ENCODE measurements at regions not wholly inside any gene's neighbourhood (a gene's known extent, or its start where the extent isn't known, plus 50 kb on each side); places are given as distances from the start of the nearest gene placed in this dataset.
"Not testable (repeated sequence)": the region's sequence is repeated elsewhere in the genome, so short reads cannot be mapped to it uniquely, and the experiment has no call there.

GRCh38 chr18:14949800-14950664 is 202.1 kb downstream of the ANKRD30B start:
- ATAC-seq (ENCODE audit: poor library complexity), result no peak
- DNase-seq, result no peak

GRCh38 chr18:14952444-14953077 is 204.6 kb downstream of the ANKRD30B start:
- ATAC-seq (ENCODE audit: poor library complexity); intact Hi-C loops (cut with DNase I); DNase-seq: not testable (repeated sequence)

More at GRCh38 chr18:14949800-14950664, 202.1 kb downstream of the ANKRD30B start:
- intact Hi-C loops (cut with DNase I), result no loop called here

- intact Hi-C loops (cut with DNase I), result no loop called here
Observed at GRCh38 chr18:14958701-14959100, 210.7 kb downstream of the ANKRD30B start.

GRCh38 chr18:14959550-14959949 is 211.6 kb downstream of the ANKRD30B start:
- intact Hi-C loops (cut with DNase I), result no loop called here
- ATAC-seq (ENCODE audit: poor library complexity) (no peak), DNase-seq (no peak)

More at GRCh38 chr18:14958701-14959100, 210.7 kb downstream of the ANKRD30B start:
- DNase-seq (no peak), ATAC-seq (ENCODE audit: poor library complexity) (no peak)

GRCh38 chr18:14961991-14962390 is 214.0 kb downstream of the ANKRD30B start:
- ATAC-seq (ENCODE audit: poor library complexity), result no peak
- no peak for DNase-seq
- intact Hi-C loops (cut with DNase I), result no loop called here

- no peak for DNase-seq
- ATAC-seq (ENCODE audit: poor library complexity), result no peak
- intact Hi-C loops (cut with DNase I), result no loop called here
Observed at GRCh38 chr18:14962626-14963025, 214.7 kb downstream of the ANKRD30B start.

- ATAC-seq (ENCODE audit: poor library complexity), result no peak
- intact Hi-C loops (cut with DNase I), result no loop called here
- DNase-seq, result no peak
Observed at GRCh38 chr18:14963246-14963645, 215.3 kb downstream of the ANKRD30B start.

GRCh38 chr18:14964002-14964401 is 216.0 kb downstream of the ANKRD30B start:
- DNase-seq (no peak), ATAC-seq (ENCODE audit: poor library complexity) (no peak)
- intact Hi-C loops (cut with DNase I), result no loop called here

- ATAC-seq (ENCODE audit: poor library complexity) (no peak), DNase-seq (no peak)
- intact Hi-C loops (cut with DNase I), result no loop called here
Observed at GRCh38 chr18:14964406-14964805, 216.4 kb downstream of the ANKRD30B start.

GRCh38 chr18:14964976-14965375 is 217.0 kb downstream of the ANKRD30B start:
- DNase-seq; intact Hi-C loops (cut with DNase I); ATAC-seq (ENCODE audit: poor library complexity): not testable (repeated sequence)

- intact Hi-C loops (cut with DNase I), result no loop called here
- ATAC-seq (ENCODE audit: poor library complexity), result no peak
- DNase-seq, result no peak
Observed at GRCh38 chr18:14965553-14965952, 217.6 kb downstream of the ANKRD30B start.

- intact Hi-C loops (cut with DNase I); DNase-seq; ATAC-seq (ENCODE audit: poor library complexity): not testable (repeated sequence)
Observed at GRCh38 chr18:14967246-14967645, 219.3 kb downstream of the ANKRD30B start.

GRCh38 chr18:14969500-14969899 is 221.5 kb downstream of the ANKRD30B start:
- DNase-seq (no peak), ATAC-seq (ENCODE audit: poor library complexity) (no peak)
- intact Hi-C loops (cut with DNase I), result no loop called here

GRCh38 chr18:14970027-14970426 is 222.1 kb downstream of the ANKRD30B start:
- intact Hi-C loops (cut with DNase I), result no loop called here
- ATAC-seq (ENCODE audit: poor library complexity) (no peak), DNase-seq (no peak)

- ATAC-seq (ENCODE audit: poor library complexity), result no peak
- no peak for DNase-seq
- intact Hi-C loops (cut with DNase I), result no loop called here
Observed at GRCh38 chr18:14971461-14972185, 223.7 kb downstream of the ANKRD30B start.

GRCh38 chr18:14973421-14973820 is 225.4 kb downstream of the ANKRD30B start:
- intact Hi-C loops (cut with DNase I); DNase-seq; ATAC-seq (ENCODE audit: poor library complexity): not testable (repeated sequence)

- no peak for DNase-seq
- no peak for ATAC-seq (ENCODE audit: poor library complexity)
- intact Hi-C loops (cut with DNase I), result no loop called here
Observed at GRCh38 chr18:14974088-14974487, 226.1 kb downstream of the ANKRD30B start.

- ATAC-seq (ENCODE audit: poor library complexity) (no peak), DNase-seq (no peak)
- intact Hi-C loops (cut with DNase I), result no loop called here
Observed at GRCh38 chr18:14974576-14974975, 226.6 kb downstream of the ANKRD30B start.

- DNase-seq (no peak), ATAC-seq (ENCODE audit: poor library complexity) (no peak)
- intact Hi-C loops (cut with DNase I), result no loop called here
Observed at GRCh38 chr18:14975431-14975830, 227.5 kb downstream of the ANKRD30B start.

All from Right ventricle myocardium superior (tissue), 1 donor.